Ovary (tissue), 3 donors: ENCODE measurements at regions not wholly inside any gene's neighbourhood (a gene's known extent, or its start where the extent isn't known, plus 50 kb on each side); places are given as distances from the start of the nearest gene placed in this dataset.

Experiments
- CTCF ChIP-seq, 3 donors: fragments of 450-650 bp in 2 of 3; fragments of 200-600 bp in 1 of 3; IDR thresholded peaks; one replicate each; pipeline versions ENCODE4 v1.5.1 to v1.8.0; 2016 to 2022; ENCODE audit warnings: antibody characterized with exemption in 3 of 3, mild to moderate bottlenecking in 1 of 3
- EP300 ChIP-seq: sonication (generic); formaldehyde crosslinking; IDR thresholded peaks from one replicate; pipeline ENCODE4 v1.6.1; 2017; ENCODE audit warnings: antibody characterized with exemption
- POLR2A ChIP-seq: fragments of 450-650 bp; IDR thresholded peaks from one replicate; pipeline ENCODE4 v1.6.1; 2017; ENCODE audit warnings: antibody characterized with exemption, mild to moderate bottlenecking, moderate library complexity
- donor health status: DM: no; HTN: no; CAD: no.

GRCh38 chr4:82284858-82285805 is 88.7 kb downstream of the HNRNPD start:
- TF ChIP-seq EP300 (no peak), CTCF (IDR thresholded peaks at IDR 0.05) (peak; percentile 60 to 96 (median 64)), POLR2A (no peak)
